Neural cell (in vitro differentiated cells): ENCODE measurements at regions not wholly inside any gene's neighbourhood (a gene's known extent, or its start where the extent isn't known, plus 50 kb on each side); places are given as distances from the start of the nearest gene placed in this dataset.

Experiments used
- H2AFZ ChIP-seq: fragments of 200-600, 300-800 bp; sonication (generic), shearing (Covaris generic); 2 replicates; pipeline ENCODE4 v1.6.0; 2014; ENCODE audit warnings: low read depth, mild to moderate bottlenecking, antibody characterized with exemption, low read length, moderate library complexity
- H3F3A ChIP-seq: fragments of 200-600 bp; shearing (Covaris generic); 2 replicates; pipeline ENCODE4 v1.6.1; 2016; ENCODE audit warnings: mild to moderate bottlenecking, moderate library complexity, mixed read lengths, antibody characterized with exemption, low read length; ENCODE audit not compliant: insufficient read depth, poor library complexity, severe bottlenecking
- H3K27ac ChIP-seq: fragments of 200-600, 300-800 bp; sonication (generic), shearing (Covaris generic); 2 replicates; pipeline ENCODE4 v1.5.1; 2014; ENCODE audit warnings: mild to moderate bottlenecking, low read length, moderate library complexity
- H3K27me3 ChIP-seq: fragments of 300-800, 200-600 bp; sonication (generic), shearing (Covaris generic); 2 replicates; pipeline ENCODE4 v1.6.0; 2014; ENCODE audit warnings: mild to moderate bottlenecking, low read depth, low read length, moderate library complexity; ENCODE audit not compliant: insufficient read depth
- H3K36me3 ChIP-seq: fragments of 300-800, 200-600 bp; sonication (generic), shearing (Covaris generic); 2 replicates; pipeline ENCODE4 v1.5.1; 2014; ENCODE audit warnings: mild to moderate bottlenecking, antibody characterized with exemption, low read length, moderate library complexity; ENCODE audit not compliant: insufficient read depth
- H3K4me2 ChIP-seq: fragments of 300-800, 200-600 bp; sonication (generic), shearing (Covaris generic); 2 replicates; pipeline ENCODE4 v1.6.0; 2014; ENCODE audit warnings: mild to moderate bottlenecking, low read length
- H3K4me3 ChIP-seq: fragments of 300-800, 200-600 bp; sonication (generic), shearing (Covaris generic); 2 replicates; pipeline ENCODE4 v1.5.1; 2014; ENCODE audit warnings: mild to moderate bottlenecking, low read length, moderate library complexity
- H3K79me2 ChIP-seq: fragments of 200-600 bp; shearing (Covaris generic); replicated peaks from 2 replicates; pipeline ENCODE4 v1.6.0; 2014; ENCODE audit warnings: mild to moderate bottlenecking, low read length, moderate library complexity; ENCODE audit not compliant: insufficient read depth
- H3K9ac ChIP-seq: fragments of 300-800, 200-600 bp; sonication (generic), shearing (Covaris generic); 2 replicates; pipeline ENCODE4 v1.6.1; 2016; ENCODE audit warnings: mild to moderate bottlenecking, low read length, mixed read lengths
- H3K9me2 ChIP-seq: fragments of 200-600 bp; shearing (Covaris generic); 2 replicates; pipeline ENCODE4 v1.6.1; 2016; ENCODE audit warnings: mild to moderate bottlenecking, low read length, mixed read lengths; ENCODE audit not compliant: insufficient read depth
- H3K9me3 ChIP-seq: fragments of 200-600, 300-800 bp; sonication (generic), shearing (Covaris generic); 2 replicates; pipeline ENCODE4 v1.6.1; 2016; ENCODE audit warnings: mild to moderate bottlenecking, mixed run types, low read length, moderate library complexity, mixed read lengths
- H4K20me1 ChIP-seq: fragments of 200-600 bp; shearing (Covaris generic); 2 replicates; pipeline ENCODE4 v1.6.1; 2016; ENCODE audit warnings: mild to moderate bottlenecking, mixed run types; ENCODE audit not compliant: insufficient read depth
- CTCF ChIP-seq: fragments of 450-650 bp; IDR thresholded peaks from 2 replicates; pipeline ENCODE4 v1.5.1; 2014; ENCODE audit warnings: antibody characterized with exemption, mild to moderate bottlenecking, moderate library complexity; ENCODE audit not compliant: poor library complexity, severe bottlenecking
- EP300 ChIP-seq: fragments of 450-650 bp; conservative IDR thresholded peaks from 2 replicates; pipeline ENCODE4 v1.6.1; 2014; ENCODE audit warnings: antibody characterized with exemption, mild to moderate bottlenecking, moderate library complexity; ENCODE audit not compliant: poor library complexity, severe bottlenecking
- EZH2 ChIP-seq: fragments of 200-600, 300-800 bp; shearing (Covaris generic), sonication (generic); IDR thresholded peaks from 2 replicates; pipeline ENCODE4 v1.6.1; 2014; ENCODE audit warnings: antibody characterized with exemption, low read length, borderline replicate concordance, mild to moderate bottlenecking; ENCODE audit not compliant: insufficient read depth, poor library complexity, severe bottlenecking
- MXI1 ChIP-seq: fragments of 450-650 bp; conservative IDR thresholded peaks from 2 replicates; pipeline ENCODE4 v1.6.1; 2014; ENCODE audit warnings: antibody characterized with exemption, mild to moderate bottlenecking; ENCODE audit not compliant: poor library complexity, severe bottlenecking
- POLR2AphosphoS5 ChIP-seq: IDR thresholded peaks from 2 replicates; pipeline ENCODE4 v1.6.1; 2012
- RAD21 ChIP-seq: fragments of 450-650 bp; conservative IDR thresholded peaks from 2 replicates; pipeline ENCODE4 v1.6.1; 2014; ENCODE audit warnings: antibody characterized with exemption, mild to moderate bottlenecking, moderate library complexity
- REST ChIP-seq: IDR thresholded peaks from 2 replicates; pipeline ENCODE4 v1.6.1; 2012; ENCODE audit warnings: borderline replicate concordance
- SMC3 ChIP-seq: fragments of 450-650 bp; conservative IDR thresholded peaks from 2 replicates; pipeline ENCODE4 v1.6.1; 2014; ENCODE audit warnings: antibody characterized with exemption, mild to moderate bottlenecking, moderate library complexity; ENCODE audit not compliant: poor library complexity
- TAF1 ChIP-seq: IDR thresholded peaks from 2 replicates; pipeline ENCODE4 v1.6.1; 2012; ENCODE audit warnings: low read depth

GRCh38 chr3:164222197-164222596 is 856.1 kb downstream of the SI start:
- H3K36me3 ChIP-seq, result no peaks in the 10 kb centered on the region
- H4K20me1 ChIP-seq, result no peaks in the 10 kb centered on the region
- TF ChIP-seq EP300, result no peak
- no peak for TF ChIP-seq POLR2AphosphoS5
- TF ChIP-seq SMC3, result no peak
- TF ChIP-seq RAD21, result no peak
- no peak for TF ChIP-seq CTCF
- H3K27ac ChIP-seq, result no peak overlapping the region
- no peaks in the 10 kb centered on the region for H3F3A ChIP-seq
- no peaks in the 10 kb centered on the region for H3K27me3 ChIP-seq
- H3K9me3 ChIP-seq, result no peaks in the 10 kb centered on the region
- no peaks in the 10 kb centered on the region for H3K9me2 ChIP-seq
- no peak overlapping the region for H2AFZ ChIP-seq
- H3K4me3 ChIP-seq, result no peak overlapping the region
- no peaks in the 10 kb centered on the region for H3K79me2 ChIP-seq
- no peak overlapping the region for H3K9ac ChIP-seq
- H3K4me2 ChIP-seq, result no peak overlapping the region

GRCh38 chr3:164221297-164221696 is 857.0 kb downstream of the SI start:
- H3K27ac ChIP-seq, result no peak overlapping the region
- no peak overlapping the region for H2AFZ ChIP-seq
- no peak overlapping the region for H3K4me2 ChIP-seq
- H4K20me1 ChIP-seq, result no peaks in the 10 kb centered on the region
- no peak overlapping the region for H3K9ac ChIP-seq
- TF ChIP-seq CTCF (no peak), POLR2AphosphoS5 (no peak), RAD21 (no peak), REST (no peak), TAF1 (no peak), MXI1 (no peak), SMC3 (no peak), EP300 (no peak), EZH2 (no peak)
- H3K9me2 ChIP-seq, result no peaks in the 10 kb centered on the region
- no peaks in the 10 kb centered on the region for H3K36me3 ChIP-seq
- H3K4me3 ChIP-seq, result no peak overlapping the region
- H3K79me2 ChIP-seq, result no peaks in the 10 kb centered on the region
- H3K27me3 ChIP-seq, result no peaks in the 10 kb centered on the region
- H3K9me3 ChIP-seq, result no peaks in the 10 kb centered on the region
- no peaks in the 10 kb centered on the region for H3F3A ChIP-seq
